ENCODE measurements at regions not wholly inside any gene's neighbourhood (a gene's known extent, or its start where the extent isn't known, plus 50 kb on each side); places are given as distances from the start of the nearest gene placed in this dataset.

GRCh38 chr2:107621186-107622165 lies 205.2 kb upstream of the RGPD4 start:
- Histone ChIP-seq H3K27me3 (ENCODE audit: insufficient read depth, low read length) (no peaks in the 10 kb centered on the region), H3K4me3 (ENCODE audit: low read length in 2 of 2) (no peak overlapping the region), H3K36me3 (ENCODE audit: insufficient read depth, low read length) (no peaks in the 10 kb centered on the region), H3K27ac (ENCODE audit: low read depth, low read length) (no peak overlapping the region), H3K4me1 (ENCODE audit: insufficient read depth, low read length) (no peaks in the 10 kb centered on the region), H3K9me3 (ENCODE audit: control insufficient read depth in 1 of 2, low read length in 2 of 2) (peaks cover 0 to 4% of the 10 kb centered on the region in 2 donors)
- CTCF ChIA-PET (ENCODE audit: partially characterized antibody) = no interaction called here
- Mint-ChIP-seq H3K9me3 (peaks cover 0 to 23% (median 15%) of the 10 kb centered on the region in 8 donors), H3K36me3 (no peaks in the 10 kb centered on the region), H3K4me1 (no peaks in the 10 kb centered on the region), H3K4me3 (no peak overlapping the region), H3K27ac (no peak overlapping the region), H3K27me3 (no peaks in the 10 kb centered on the region)
- POLR2A ChIA-PET (ENCODE audit: partially characterized antibody) = no interaction called here
- intact Hi-C loops (cut with micrococcal nuclease) = no loop called here
- DNase-seq = no peak

GRCh38 chr2:107622741-107623310 lies 203.9 kb upstream of the RGPD4 start:
- Histone ChIP-seq H3K9me3 (ENCODE audit: control insufficient read depth in 1 of 2, low read length in 2 of 2) (peaks cover 0 to 4% of the 10 kb centered on the region in 2 donors), H3K4me1 (ENCODE audit: insufficient read depth, low read length) (no peaks in the 10 kb centered on the region), H3K36me3 (ENCODE audit: insufficient read depth, low read length) (no peaks in the 10 kb centered on the region), H3K4me3 (ENCODE audit: low read length in 2 of 2) (no peak overlapping the region), H3K27ac (ENCODE audit: low read depth, low read length) (no peak overlapping the region), H3K27me3 (ENCODE audit: insufficient read depth, low read length) (no peaks in the 10 kb centered on the region)
- no peaks in the 10 kb centered on the region for H3K36me3 Mint-ChIP-seq
- H3K27ac Mint-ChIP-seq = no peak overlapping the region
- CTCF ChIA-PET (ENCODE audit: partially characterized antibody) = no interaction called here
- no peak overlapping the region for H3K4me3 Mint-ChIP-seq
- H3K4me1 Mint-ChIP-seq = no peaks in the 10 kb centered on the region
- no peaks in the 10 kb centered on the region for H3K27me3 Mint-ChIP-seq
- no peak for DNase-seq
- POLR2A ChIA-PET (ENCODE audit: partially characterized antibody) = no interaction called here
- intact Hi-C loops (cut with micrococcal nuclease) = no loop called here
- peaks cover 0 to 23% (median 14%) of the 10 kb centered on the region in 8 donors for H3K9me3 Mint-ChIP-seq

GRCh38 chr2:107625982-107626381 lies 200.7 kb upstream of the RGPD4 start:
- H3K9me3 ChIP-seq (ENCODE audit: control insufficient read depth in 1 of 2, low read length in 2 of 2) = peaks cover 0 to 4% of the 10 kb centered on the region in 2 donors
- H3K27ac Mint-ChIP-seq = no peak overlapping the region
- no peaks in the 10 kb centered on the region for H3K4me1 Mint-ChIP-seq
- no peaks in the 10 kb centered on the region for H3K27me3 Mint-ChIP-seq
- H3K27me3 ChIP-seq (ENCODE audit: insufficient read depth, low read length) = no peaks in the 10 kb centered on the region
- H3K4me1 ChIP-seq (ENCODE audit: insufficient read depth, low read length) = no peaks in the 10 kb centered on the region
- no peak overlapping the region for H3K4me3 ChIP-seq (ENCODE audit: low read length in 2 of 2)
- no peaks in the 10 kb centered on the region for H3K36me3 ChIP-seq (ENCODE audit: insufficient read depth, low read length)
- H3K36me3 Mint-ChIP-seq = no peaks in the 10 kb centered on the region
- no peak for DNase-seq
- H3K4me3 Mint-ChIP-seq = no peak overlapping the region
- POLR2A ChIA-PET (ENCODE audit: partially characterized antibody) = no interaction called here
- H3K27ac ChIP-seq (ENCODE audit: low read depth, low read length) = no peak overlapping the region
- CTCF ChIA-PET (ENCODE audit: partially characterized antibody) = no interaction called here
- H3K9me3 Mint-ChIP-seq = peaks cover 0 to 28% (median 15%) of the 10 kb centered on the region in 8 donors
- intact Hi-C loops (cut with micrococcal nuclease) = no loop called here

GRCh38 chr2:107627164-107627563 lies 199.5 kb upstream of the RGPD4 start:
- Histone ChIP-seq H3K9me3 (ENCODE audit: control insufficient read depth in 1 of 2, low read length in 2 of 2) (peaks cover 0 to 4% of the 10 kb centered on the region in 2 donors), H3K4me1 (ENCODE audit: insufficient read depth, low read length) (no peaks in the 10 kb centered on the region), H3K36me3 (ENCODE audit: insufficient read depth, low read length) (no peaks in the 10 kb centered on the region), H3K27ac (ENCODE audit: low read depth, low read length) (no peak overlapping the region), H3K27me3 (ENCODE audit: insufficient read depth, low read length) (no peaks in the 10 kb centered on the region), H3K4me3 (ENCODE audit: low read length in 2 of 2) (no peak overlapping the region)
- H3K27me3 Mint-ChIP-seq = no peaks in the 10 kb centered on the region
- no peaks in the 10 kb centered on the region for H3K36me3 Mint-ChIP-seq
- POLR2A ChIA-PET (ENCODE audit: partially characterized antibody) = no interaction called here
- no peak overlapping the region for H3K27ac Mint-ChIP-seq
- no peak for DNase-seq
- CTCF ChIA-PET (ENCODE audit: partially characterized antibody) = no interaction called here
- H3K4me3 Mint-ChIP-seq = no peak overlapping the region
- H3K4me1 Mint-ChIP-seq = no peaks in the 10 kb centered on the region
- peaks cover 0 to 30% (median 14%) of the 10 kb centered on the region in 8 donors for H3K9me3 Mint-ChIP-seq
- intact Hi-C loops (cut with micrococcal nuclease) = no loop called here

- no peaks in the 10 kb centered on the region for H3K36me3 Mint-ChIP-seq
- POLR2A ChIA-PET (ENCODE audit: partially characterized antibody) = no interaction called here
- CTCF ChIA-PET (ENCODE audit: partially characterized antibody) = no interaction called here
These were observed 198.8 kb upstream of the RGPD4 start for GRCh38 chr2:107627926-107628325.

GRCh38 chr2:107633580-107634147 lies 193.0 kb upstream of the RGPD4 start:
- Histone ChIP-seq H3K9me3 (ENCODE audit: control insufficient read depth in 1 of 2, low read length in 2 of 2) (no peaks in the 10 kb centered on the region), H3K27ac (ENCODE audit: low read depth, low read length) (no peak overlapping the region), H3K4me3 (ENCODE audit: low read length in 2 of 2) (no peak overlapping the region), H3K4me1 (ENCODE audit: insufficient read depth, low read length) (no peaks in the 10 kb centered on the region), H3K27me3 (ENCODE audit: insufficient read depth, low read length) (no peaks in the 10 kb centered on the region), H3K36me3 (ENCODE audit: insufficient read depth, low read length) (no peaks in the 10 kb centered on the region)
- CTCF ChIA-PET (ENCODE audit: partially characterized antibody) = no interaction called here
- H3K27me3 Mint-ChIP-seq = no peaks in the 10 kb centered on the region
- H3K9me3 Mint-ChIP-seq = peaks cover 3 to 31% (median 11%) of the 10 kb centered on the region in 8 donors
- H3K4me3 Mint-ChIP-seq = no peak overlapping the region
- peak overlapping the region in 1 of 7 donors; percentile 55 for H3K27ac Mint-ChIP-seq
- H3K36me3 Mint-ChIP-seq = no peaks in the 10 kb centered on the region
- intact Hi-C loops (cut with micrococcal nuclease) = no loop called here
- H3K4me1 Mint-ChIP-seq = no peaks in the 10 kb centered on the region
- POLR2A ChIA-PET (ENCODE audit: partially characterized antibody) = no interaction called here
- no peak for DNase-seq

More at GRCh38 chr2:107627926-107628325, 198.8 kb upstream of the RGPD4 start:
- Mint-ChIP-seq H3K4me1 (no peaks in the 10 kb centered on the region), H3K27ac (no peak overlapping the region), H3K27me3 (no peaks in the 10 kb centered on the region), H3K9me3 (peaks cover 0 to 32% (median 15%) of the 10 kb centered on the region in 8 donors), H3K4me3 (no peak overlapping the region)
- Histone ChIP-seq H3K9me3 (ENCODE audit: control insufficient read depth in 1 of 2, low read length in 2 of 2) (peaks cover 0 to 2% of the 10 kb centered on the region in 2 donors), H3K36me3 (ENCODE audit: insufficient read depth, low read length) (no peaks in the 10 kb centered on the region), H3K4me1 (ENCODE audit: insufficient read depth, low read length) (no peaks in the 10 kb centered on the region), H3K27me3 (ENCODE audit: insufficient read depth, low read length) (no peaks in the 10 kb centered on the region), H3K4me3 (ENCODE audit: low read length in 2 of 2) (no peak overlapping the region), H3K27ac (ENCODE audit: low read depth, low read length) (no peak overlapping the region)
- intact Hi-C loops (cut with micrococcal nuclease) = no loop called here
- DNase-seq = no peak

GRCh38 chr2:107634172-107634571 lies 192.5 kb upstream of the RGPD4 start:
- Mint-ChIP-seq H3K4me1 (no peaks in the 10 kb centered on the region), H3K27me3 (no peaks in the 10 kb centered on the region), H3K36me3 (no peaks in the 10 kb centered on the region), H3K4me3 (no peak overlapping the region), H3K27ac (no peak overlapping the region), H3K9me3 (peaks cover 3 to 26% (median 10%) of the 10 kb centered on the region in 8 donors)
- H3K9me3 ChIP-seq (ENCODE audit: control insufficient read depth in 1 of 2, low read length in 2 of 2) = no peaks in the 10 kb centered on the region
- H3K27me3 ChIP-seq (ENCODE audit: insufficient read depth, low read length) = no peaks in the 10 kb centered on the region
- no peaks in the 10 kb centered on the region for H3K36me3 ChIP-seq (ENCODE audit: insufficient read depth, low read length)
- POLR2A ChIA-PET (ENCODE audit: partially characterized antibody) = no interaction called here
- DNase-seq = no peak
- H3K4me3 ChIP-seq (ENCODE audit: low read length in 2 of 2) = no peak overlapping the region
- intact Hi-C loops (cut with micrococcal nuclease) = no loop called here
- no peak overlapping the region for H3K27ac ChIP-seq (ENCODE audit: low read depth, low read length)
- CTCF ChIA-PET (ENCODE audit: partially characterized antibody) = no interaction called here
- H3K4me1 ChIP-seq (ENCODE audit: insufficient read depth, low read length) = no peaks in the 10 kb centered on the region

All from CD4-positive, alpha-beta memory T cell (primary cell).